ENCODE measurements at regions not wholly inside any gene's neighbourhood (a gene's known extent, or its start where the extent isn't known, plus 50 kb on each side); places are given as distances from the start of the nearest gene placed in this dataset.

DNA sequence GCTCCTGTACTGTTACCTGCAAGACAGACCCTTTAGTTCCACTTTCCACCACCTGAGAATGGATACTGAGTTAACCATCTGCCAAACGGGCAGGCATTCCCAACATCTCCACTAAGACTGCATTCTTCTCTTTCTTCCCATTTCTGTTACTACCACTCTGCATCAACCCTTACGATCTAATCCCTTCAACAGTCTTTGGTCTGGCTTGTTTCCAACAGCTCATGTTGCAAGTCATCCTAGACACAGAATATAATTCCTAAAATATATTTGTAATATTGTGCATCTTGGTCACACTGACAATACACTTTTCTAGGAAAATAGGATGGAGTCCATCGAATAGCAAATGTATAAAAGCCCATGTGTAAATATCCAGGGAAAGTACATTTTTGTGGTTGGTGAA lies 166.7 kb downstream of the SIPA1L2 start (continued):
- TF ChIP-seq, protein P1, sequence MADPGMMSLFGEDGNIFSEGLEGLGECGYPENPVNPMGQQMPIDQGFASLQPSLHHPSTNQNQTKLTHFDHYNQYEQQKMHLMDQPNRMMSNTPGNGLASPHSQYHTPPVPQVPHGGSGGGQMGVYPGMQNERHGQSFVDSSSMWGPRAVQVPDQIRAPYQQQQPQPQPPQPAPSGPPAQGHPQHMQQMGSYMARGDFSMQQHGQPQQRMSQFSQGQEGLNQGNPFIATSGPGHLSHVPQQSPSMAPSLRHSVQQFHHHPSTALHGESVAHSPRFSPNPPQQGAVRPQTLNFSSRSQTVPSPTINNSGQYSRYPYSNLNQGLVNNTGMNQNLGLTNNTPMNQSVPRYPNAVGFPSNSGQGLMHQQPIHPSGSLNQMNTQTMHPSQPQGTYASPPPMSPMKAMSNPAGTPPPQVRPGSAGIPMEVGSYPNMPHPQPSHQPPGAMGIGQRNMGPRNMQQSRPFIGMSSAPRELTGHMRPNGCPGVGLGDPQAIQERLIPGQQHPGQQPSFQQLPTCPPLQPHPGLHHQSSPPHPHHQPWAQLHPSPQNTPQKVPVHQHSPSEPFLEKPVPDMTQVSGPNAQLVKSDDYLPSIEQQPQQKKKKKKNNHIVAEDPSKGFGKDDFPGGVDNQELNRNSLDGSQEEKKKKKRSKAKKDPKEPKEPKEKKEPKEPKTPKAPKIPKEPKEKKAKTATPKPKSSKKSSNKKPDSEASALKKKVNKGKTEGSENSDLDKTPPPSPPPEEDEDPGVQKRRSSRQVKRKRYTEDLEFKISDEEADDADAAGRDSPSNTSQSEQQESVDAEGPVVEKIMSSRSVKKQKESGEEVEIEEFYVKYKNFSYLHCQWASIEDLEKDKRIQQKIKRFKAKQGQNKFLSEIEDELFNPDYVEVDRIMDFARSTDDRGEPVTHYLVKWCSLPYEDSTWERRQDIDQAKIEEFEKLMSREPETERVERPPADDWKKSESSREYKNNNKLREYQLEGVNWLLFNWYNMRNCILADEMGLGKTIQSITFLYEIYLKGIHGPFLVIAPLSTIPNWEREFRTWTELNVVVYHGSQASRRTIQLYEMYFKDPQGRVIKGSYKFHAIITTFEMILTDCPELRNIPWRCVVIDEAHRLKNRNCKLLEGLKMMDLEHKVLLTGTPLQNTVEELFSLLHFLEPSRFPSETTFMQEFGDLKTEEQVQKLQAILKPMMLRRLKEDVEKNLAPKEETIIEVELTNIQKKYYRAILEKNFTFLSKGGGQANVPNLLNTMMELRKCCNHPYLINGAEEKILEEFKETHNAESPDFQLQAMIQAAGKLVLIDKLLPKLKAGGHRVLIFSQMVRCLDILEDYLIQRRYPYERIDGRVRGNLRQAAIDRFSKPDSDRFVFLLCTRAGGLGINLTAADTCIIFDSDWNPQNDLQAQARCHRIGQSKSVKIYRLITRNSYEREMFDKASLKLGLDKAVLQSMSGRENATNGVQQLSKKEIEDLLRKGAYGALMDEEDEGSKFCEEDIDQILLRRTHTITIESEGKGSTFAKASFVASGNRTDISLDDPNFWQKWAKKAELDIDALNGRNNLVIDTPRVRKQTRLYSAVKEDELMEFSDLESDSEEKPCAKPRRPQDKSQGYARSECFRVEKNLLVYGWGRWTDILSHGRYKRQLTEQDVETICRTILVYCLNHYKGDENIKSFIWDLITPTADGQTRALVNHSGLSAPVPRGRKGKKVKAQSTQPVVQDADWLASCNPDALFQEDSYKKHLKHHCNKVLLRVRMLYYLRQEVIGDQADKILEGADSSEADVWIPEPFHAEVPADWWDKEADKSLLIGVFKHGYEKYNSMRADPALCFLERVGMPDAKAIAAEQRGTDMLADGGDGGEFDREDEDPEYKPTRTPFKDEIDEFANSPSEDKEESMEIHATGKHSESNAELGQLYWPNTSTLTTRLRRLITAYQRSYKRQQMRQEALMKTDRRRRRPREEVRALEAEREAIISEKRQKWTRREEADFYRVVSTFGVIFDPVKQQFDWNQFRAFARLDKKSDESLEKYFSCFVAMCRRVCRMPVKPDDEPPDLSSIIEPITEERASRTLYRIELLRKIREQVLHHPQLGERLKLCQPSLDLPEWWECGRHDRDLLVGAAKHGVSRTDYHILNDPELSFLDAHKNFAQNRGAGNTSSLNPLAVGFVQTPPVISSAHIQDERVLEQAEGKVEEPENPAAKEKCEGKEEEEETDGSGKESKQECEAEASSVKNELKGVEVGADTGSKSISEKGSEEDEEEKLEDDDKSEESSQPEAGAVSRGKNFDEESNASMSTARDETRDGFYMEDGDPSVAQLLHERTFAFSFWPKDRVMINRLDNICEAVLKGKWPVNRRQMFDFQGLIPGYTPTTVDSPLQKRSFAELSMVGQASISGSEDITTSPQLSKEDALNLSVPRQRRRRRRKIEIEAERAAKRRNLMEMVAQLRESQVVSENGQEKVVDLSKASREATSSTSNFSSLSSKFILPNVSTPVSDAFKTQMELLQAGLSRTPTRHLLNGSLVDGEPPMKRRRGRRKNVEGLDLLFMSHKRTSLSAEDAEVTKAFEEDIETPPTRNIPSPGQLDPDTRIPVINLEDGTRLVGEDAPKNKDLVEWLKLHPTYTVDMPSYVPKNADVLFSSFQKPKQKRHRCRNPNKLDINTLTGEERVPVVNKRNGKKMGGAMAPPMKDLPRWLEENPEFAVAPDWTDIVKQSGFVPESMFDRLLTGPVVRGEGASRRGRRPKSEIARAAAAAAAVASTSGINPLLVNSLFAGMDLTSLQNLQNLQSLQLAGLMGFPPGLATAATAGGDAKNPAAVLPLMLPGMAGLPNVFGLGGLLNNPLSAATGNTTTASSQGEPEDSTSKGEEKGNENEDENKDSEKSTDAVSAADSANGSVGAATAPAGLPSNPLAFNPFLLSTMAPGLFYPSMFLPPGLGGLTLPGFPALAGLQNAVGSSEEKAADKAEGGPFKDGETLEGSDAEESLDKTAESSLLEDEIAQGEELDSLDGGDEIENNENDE (IDR thresholded peaks at IDR 0.05; ENCODE audit: insufficient replicate concordance, low read length) = no peak
- TF ChIP-seq KDM4A (IDR thresholded peaks at IDR 0.05; ENCODE audit: low read depth, low read length, severe bottlenecking) (no peak), SP2 (IDR thresholded peaks at IDR 0.05; ENCODE audit: low read length) (no peak), SIRT6 (IDR thresholded peaks at IDR 0.05; ENCODE audit: low read length) (no peak), CBX5 (IDR thresholded peaks at IDR 0.05; ENCODE audit: low read depth, low read length) (no peak), PHF8 (conservative IDR thresholded peaks at IDR 0.05; ENCODE audit: low read depth, low read length) (no peak), GABPA (IDR thresholded peaks at IDR 0.05; ENCODE audit: borderline replicate concordance, insufficient read depth, low read length) (no peak), HDAC6 (IDR thresholded peaks at IDR 0.05; ENCODE audit: low read depth, low read length) (no peak), BACH1 (IDR thresholded peaks at IDR 0.05; ENCODE audit: low read length) (no peak), RFX5 (IDR thresholded peaks at IDR 0.05; ENCODE audit: borderline replicate concordance, low read depth, low read length) (no peak), RAD21 (IDR thresholded peaks at IDR 0.05 in 1 of 2, conservative IDR thresholded peaks at IDR 0.05 in 1 of 2; ENCODE audit: low read depth in 2 of 2, low read length in 2 of 2) (no peak), CBX8 (IDR thresholded peaks at IDR 0.05; ENCODE audit: borderline replicate concordance, low read depth, low read length) (no peak), CHD1 (IDR thresholded peaks at IDR 0.05; ENCODE audit: low read depth, low read length) (no peak)

Data from H1 (cell line).